Coronary artery (tissue), 2 donors: ENCODE measurements at regions not wholly inside any gene's neighbourhood (a gene's known extent, or its start where the extent isn't known, plus 50 kb on each side); places are given as distances from the start of the nearest gene placed in this dataset.

Experiments used
- DNase-seq: peaks from one replicate; pipeline ENCODE4 v3.0.0-alpha.2; 2017; ENCODE audit warnings: low spot score
- H3K27ac ChIP-seq, 2 donors: fragments of 200-600 bp; sonication (generic); one replicate each; pipeline ENCODE4 v1.5.1; 2016 to 2019
- H3K4me3 ChIP-seq: fragments of 200-600 bp; sonication (generic); 2 replicates; pipeline ENCODE4 v1.5.1; 2016; ENCODE audit warnings: mild to moderate bottlenecking, moderate library complexity
- CTCF ChIP-seq: fragments of 200-600 bp; sonication (generic); IDR thresholded peaks from one replicate; pipeline ENCODE4 v1.5.1; 2019; ENCODE audit warnings: antibody characterized with exemption

- no peak for DNase-seq
- Histone ChIP-seq H3K4me3 (no peak overlapping the region), H3K27ac (no peak overlapping the region)
- no peak for TF ChIP-seq CTCF
Measured at GRCh38 chr2:153373510-153374279, 104.9 kb downstream of the RPRM start.

- Histone ChIP-seq H3K27ac (no peak overlapping the region), H3K4me3 (no peak overlapping the region)
- no peak for DNase-seq
- TF ChIP-seq CTCF, result no peak
Measured at GRCh38 chr2:153360239-153360638, 118.3 kb downstream of the RPRM start.

DNA sequence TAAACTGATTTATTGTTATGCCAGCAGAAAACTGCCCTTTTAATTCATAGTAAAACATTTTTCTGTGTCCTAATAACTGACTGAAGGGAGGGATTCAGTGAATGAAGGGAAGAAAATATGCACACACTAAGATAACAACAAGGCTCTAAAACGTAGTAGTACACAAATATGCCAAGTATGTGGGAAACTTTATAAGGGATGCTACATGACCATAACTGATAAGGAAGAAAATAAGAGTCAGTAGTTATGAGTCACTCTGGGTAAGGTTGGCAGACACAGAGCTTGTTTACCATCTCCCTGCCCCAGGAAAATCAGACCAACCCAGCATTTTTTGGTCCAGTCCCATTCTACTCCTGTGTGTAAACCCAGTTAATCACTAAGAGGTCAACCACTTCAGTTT is 124.2 kb downstream of the RPRM start:
- Histone ChIP-seq H3K4me3 (no peak overlapping the region), H3K27ac (no peak overlapping the region)
- no peak for DNase-seq
- no peak for TF ChIP-seq CTCF

DNA sequence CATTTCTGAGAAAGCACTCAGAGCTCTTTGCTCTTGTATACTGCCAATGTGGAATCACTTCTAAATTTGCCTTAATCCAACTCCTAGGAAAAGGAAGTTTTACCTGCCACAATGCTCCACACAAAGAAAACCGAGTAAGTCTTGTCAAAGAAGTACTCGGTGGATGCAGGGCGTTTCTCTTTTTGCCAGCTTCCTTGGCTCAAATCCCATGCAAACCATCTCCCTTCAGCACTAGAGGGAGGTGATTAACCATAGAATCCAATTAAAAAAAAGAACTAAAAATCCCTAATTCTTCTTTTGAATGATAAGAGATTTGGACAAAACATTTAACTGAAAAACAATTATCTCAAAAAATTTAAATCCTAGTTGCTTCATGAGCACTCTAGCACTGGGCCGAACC is 129.0 kb downstream of the RPRM start:
- DNase-seq, result no peak
- TF ChIP-seq CTCF, result no peak
- H3K4me3 ChIP-seq, result no peak overlapping the region

GRCh38 chr2:153347818-153348495 is 130.6 kb downstream of the RPRM start:
- Histone ChIP-seq H3K4me3 (no peak overlapping the region), H3K27ac (no peak overlapping the region)
- no peak for TF ChIP-seq CTCF
- DNase-seq, result no peak

More for the DNA sequence above, 129.0 kb downstream of the RPRM start:
- H3K27ac ChIP-seq, result no peak overlapping the region

GRCh38 chr2:153320879-153321278 is 157.7 kb downstream of the RPRM start:
- H3K4me3 ChIP-seq, result no peak overlapping the region

More at GRCh38 chr2:153320879-153321278, 157.7 kb downstream of the RPRM start:
- DNase-seq, result no peak
- TF ChIP-seq CTCF, result no peak
- no peak overlapping the region for H3K27ac ChIP-seq
